H9 (cell line): ENCODE measurements at regions not wholly inside any gene's neighbourhood (a gene's known extent, or its start where the extent isn't known, plus 50 kb on each side); places are given as distances from the start of the nearest gene placed in this dataset.

Experiments used
- DNase-seq: peaks from one replicate; pipeline ENCODE4 v3.0.0-alpha.2; 2017
- H2AFZ ChIP-seq: one replicate; pipeline ENCODE4 v1.6.1; 2013; ENCODE audit warnings: mild to moderate bottlenecking, low read length, control low read depth, moderate library complexity
- H2AK5ac ChIP-seq: 2 replicates; pipeline ENCODE4 v1.6.1; 2013; ENCODE audit warnings: low read length, control low read depth, mixed read lengths; ENCODE audit not compliant: insufficient read length
- H2BK120ac ChIP-seq: one replicate; pipeline ENCODE4 v1.6.1; 2013; ENCODE audit warnings: low read depth, mild to moderate bottlenecking, low read length, control low read depth, inconsistent platforms; ENCODE audit not compliant: poor library complexity, severe bottlenecking
- H2BK12ac ChIP-seq: 2 replicates; pipeline ENCODE4 v1.6.1; 2013; ENCODE audit warnings: low read length, control low read depth, mixed read lengths, low read depth; ENCODE audit not compliant: insufficient read length
- H2BK15ac ChIP-seq: 2 replicates; pipeline ENCODE4 v1.6.1; 2013; ENCODE audit warnings: low read depth, low read length, control low read depth
- H2BK20ac ChIP-seq: one replicate; pipeline ENCODE4 v1.6.1; 2013; ENCODE audit warnings: low read depth, mild to moderate bottlenecking, low read length, control low read depth, inconsistent platforms; ENCODE audit not compliant: poor library complexity, severe bottlenecking
- H2BK5ac ChIP-seq: 2 replicates; pipeline ENCODE4 v1.6.1; 2013; ENCODE audit warnings: low read length, control low read depth, mixed read lengths; ENCODE audit not compliant: insufficient read length
- H3K14ac ChIP-seq: 2 replicates; pipeline ENCODE4 v1.6.1; 2013; ENCODE audit warnings: low read length, control low read depth; ENCODE audit not compliant: insufficient read depth
- H3K18ac ChIP-seq: 2 replicates; pipeline ENCODE4 v1.6.1; 2013; ENCODE audit warnings: low read depth, mild to moderate bottlenecking, mixed read lengths, low read length, control low read depth; ENCODE audit not compliant: insufficient read length
- H3K23ac ChIP-seq: 2 replicates; pipeline ENCODE4 v1.6.1; 2013; ENCODE audit warnings: low read length, control low read depth, mixed read lengths, low read depth; ENCODE audit not compliant: insufficient read length
- H3K23me2 ChIP-seq: 2 replicates; pipeline ENCODE4 v1.6.1; 2013; ENCODE audit warnings: low read depth, mild to moderate bottlenecking, mixed read lengths, low read length, control low read depth; ENCODE audit not compliant: insufficient read length, poor library complexity, severe bottlenecking
- H3K27ac ChIP-seq: 2 replicates; pipeline ENCODE4 v1.5.1; 2013; ENCODE audit warnings: low read length, control low read depth, mixed read lengths, low read depth; ENCODE audit not compliant: insufficient read length
- H3K27me3 ChIP-seq: 2 replicates; pipeline ENCODE4 v1.6.1; 2013; ENCODE audit warnings: low read length, control low read depth, inconsistent platforms; ENCODE audit not compliant: insufficient read depth
- H3K4ac ChIP-seq: 2 replicates; pipeline ENCODE4 v1.6.1; 2013; ENCODE audit warnings: low read depth, mild to moderate bottlenecking, control low read depth, inconsistent platforms, low read length, moderate library complexity
- H3K4me1 ChIP-seq: 2 replicates; pipeline ENCODE4 v1.6.1; 2013; ENCODE audit warnings: low read length, control low read depth, inconsistent platforms; ENCODE audit not compliant: insufficient read depth
- H3K4me2 ChIP-seq: 2 replicates; pipeline ENCODE4 v1.6.1; 2013; ENCODE audit warnings: low read length, control low read depth, mixed read lengths; ENCODE audit not compliant: insufficient read length, insufficient read depth
- H3K56ac ChIP-seq: 2 replicates; pipeline ENCODE4 v1.6.1; 2013; ENCODE audit warnings: low read depth, mild to moderate bottlenecking, mixed read lengths, low read length, control low read depth; ENCODE audit not compliant: insufficient read length
- H3K79me1 ChIP-seq: 2 replicates; pipeline ENCODE4 v1.6.1; 2013; ENCODE audit warnings: low read depth, mild to moderate bottlenecking, moderate library complexity, low read length, control low read depth, inconsistent platforms; ENCODE audit not compliant: insufficient read depth, poor library complexity, severe bottlenecking
- H3K79me2 ChIP-seq: 2 replicates; pipeline ENCODE4 v1.6.1; 2013; ENCODE audit warnings: low read length, control low read depth, inconsistent platforms; ENCODE audit not compliant: insufficient read depth
- H3K9ac ChIP-seq: 2 replicates; pipeline ENCODE4 v1.6.1; 2013; ENCODE audit warnings: low read length, control low read depth, mixed read lengths; ENCODE audit not compliant: insufficient read length; ENCODE audit errors: extremely low read depth
- H3K9me3 ChIP-seq: one replicate; pipeline ENCODE4 v1.6.1; 2013; ENCODE audit warnings: low read depth, low read length, inconsistent platforms; ENCODE audit not compliant: control insufficient read depth
- H3T11ph ChIP-seq: one replicate; pipeline ENCODE4 v1.6.1; 2013; ENCODE audit warnings: mild to moderate bottlenecking, low read length, control low read depth, inconsistent platforms
- H4K20me1 ChIP-seq: one replicate; pipeline ENCODE4 v1.6.1; 2013; ENCODE audit not compliant: control insufficient read depth, insufficient read length, insufficient read depth
- H4K5ac ChIP-seq: 2 replicates; pipeline ENCODE4 v1.6.1; 2013; ENCODE audit warnings: low read depth, mild to moderate bottlenecking, mixed read lengths, low read length, control low read depth; ENCODE audit not compliant: insufficient read length
- H4K8ac ChIP-seq: replicated peaks from 2 replicates; pipeline ENCODE4 v1.6.1; 2013; ENCODE audit warnings: low read length, control low read depth, mixed read lengths, low read depth; ENCODE audit not compliant: insufficient read length
- H4K91ac ChIP-seq: 2 replicates; pipeline ENCODE4 v1.6.1; 2013; ENCODE audit warnings: low read depth, mild to moderate bottlenecking, moderate library complexity, mixed read lengths, low read length, control low read depth; ENCODE audit not compliant: insufficient read length
- H3K27ac Mint-ChIP-seq, 3 experiments: 2 replicates in 2 of 3; 3 replicates in 1 of 3; pipeline ENCODE4 v1.8.0; 2020 to 2021; ENCODE audit warnings: mixed read lengths in 3 of 3, mild to moderate bottlenecking in 1 of 3, moderate library complexity in 1 of 3
- H3K27me3 Mint-ChIP-seq: 2 replicates; pipeline ENCODE4 v1.8.0; 2021; ENCODE audit warnings: low read depth, mild to moderate bottlenecking, moderate library complexity, mixed read lengths
- H3K36me3 Mint-ChIP-seq, 3 experiments: 2 replicates in 2 of 3; 3 replicates in 1 of 3; pipeline ENCODE4 v1.8.0; 2020 to 2021; ENCODE audit warnings: low read depth in 3 of 3, mixed read lengths in 3 of 3; ENCODE audit not compliant: insufficient read depth in 1 of 3
- H3K4me1 Mint-ChIP-seq, 2 experiments: 2 replicates each; pipeline ENCODE4 v1.8.0; 2020; ENCODE audit warnings: mixed read lengths in 2 of 2
- H3K4me3 Mint-ChIP-seq, 2 experiments: 2 replicates in 1 of 2; 3 replicates in 1 of 2; pipeline ENCODE4 v1.8.0; 2020 to 2021; ENCODE audit warnings: mild to moderate bottlenecking in 2 of 2, mixed read lengths in 2 of 2, moderate library complexity in 1 of 2
- H3K9me3 Mint-ChIP-seq, 2 experiments: 2 replicates in 1 of 2; 3 replicates in 1 of 2; pipeline ENCODE4 v1.8.0; 2020; ENCODE audit warnings: mild to moderate bottlenecking in 2 of 2, mixed read lengths in 2 of 2, moderate library complexity in 1 of 2
- TF ChIP-seq, protein P1 (sequence below): fragments of 200-600 bp; sonication (generic); conservative IDR thresholded peaks from 3 replicates; pipeline ENCODE4 v1.8.0; 2021; ENCODE audit warnings: antibody characterized with exemption, mild to moderate bottlenecking

DNA sequence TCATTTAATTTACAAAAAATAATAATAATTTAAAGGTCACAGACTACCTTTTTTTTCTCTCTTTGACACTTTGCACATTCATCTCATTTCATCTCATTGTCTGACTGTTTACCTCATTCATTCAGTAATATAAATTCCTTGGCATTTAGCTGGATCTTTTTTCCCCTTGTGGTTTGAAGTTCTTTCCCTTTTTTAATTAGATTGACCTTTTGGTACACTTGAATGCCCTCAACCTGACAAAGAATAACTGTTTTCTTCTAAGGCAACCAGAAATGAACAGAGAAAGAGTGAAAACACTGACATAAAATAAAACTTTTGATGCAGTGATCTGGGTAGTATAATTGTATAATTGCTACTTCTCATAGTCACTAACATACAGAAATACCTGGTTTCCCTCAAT is 774.9 kb upstream of the NOVA1 start:
- Histone ChIP-seq H2BK15ac (no peak overlapping the region), H2BK5ac (no peak overlapping the region), H3K79me1 (no peaks in the 10 kb centered on the region), H2BK120ac (no peak overlapping the region), H3T11ph (no peak overlapping the region), H3K9ac (no peak overlapping the region), H2AFZ (no peak overlapping the region), H3K79me2 (no peaks in the 10 kb centered on the region), H4K8ac (no peak overlapping the region), H3K9me3 (no peaks in the 10 kb centered on the region), H2BK12ac (no peak overlapping the region), H3K14ac (no peak overlapping the region), H3K23ac (no peak overlapping the region), H2BK20ac (no peak overlapping the region), H2AK5ac (no peak overlapping the region), H3K56ac (no peak overlapping the region), H3K27me3 (no peaks in the 10 kb centered on the region), H3K27ac (no peak overlapping the region), H4K91ac (no peak overlapping the region), H3K4me2 (no peak overlapping the region), H3K4me1 (no peaks in the 10 kb centered on the region), H4K20me1 (no peaks in the 10 kb centered on the region), H3K4ac (no peak overlapping the region), H4K5ac (no peak overlapping the region), H3K23me2 (no peaks in the 10 kb centered on the region), H3K18ac (no peak overlapping the region)
- TF ChIP-seq, protein P1, sequence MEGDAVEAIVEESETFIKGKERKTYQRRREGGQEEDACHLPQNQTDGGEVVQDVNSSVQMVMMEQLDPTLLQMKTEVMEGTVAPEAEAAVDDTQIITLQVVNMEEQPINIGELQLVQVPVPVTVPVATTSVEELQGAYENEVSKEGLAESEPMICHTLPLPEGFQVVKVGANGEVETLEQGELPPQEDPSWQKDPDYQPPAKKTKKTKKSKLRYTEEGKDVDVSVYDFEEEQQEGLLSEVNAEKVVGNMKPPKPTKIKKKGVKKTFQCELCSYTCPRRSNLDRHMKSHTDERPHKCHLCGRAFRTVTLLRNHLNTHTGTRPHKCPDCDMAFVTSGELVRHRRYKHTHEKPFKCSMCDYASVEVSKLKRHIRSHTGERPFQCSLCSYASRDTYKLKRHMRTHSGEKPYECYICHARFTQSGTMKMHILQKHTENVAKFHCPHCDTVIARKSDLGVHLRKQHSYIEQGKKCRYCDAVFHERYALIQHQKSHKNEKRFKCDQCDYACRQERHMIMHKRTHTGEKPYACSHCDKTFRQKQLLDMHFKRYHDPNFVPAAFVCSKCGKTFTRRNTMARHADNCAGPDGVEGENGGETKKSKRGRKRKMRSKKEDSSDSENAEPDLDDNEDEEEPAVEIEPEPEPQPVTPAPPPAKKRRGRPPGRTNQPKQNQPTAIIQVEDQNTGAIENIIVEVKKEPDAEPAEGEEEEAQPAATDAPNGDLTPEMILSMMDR = no peak
- peaks cover 0 to 3% of the 10 kb centered on the region in 2 experiments; a peak in 2 of 5 replicates for H3K9me3 Mint-ChIP-seq
- no peak overlapping the region for H3K27ac Mint-ChIP-seq
- 0 out of 7 replicates have a peak, but pooled peaks cover 0 to 2% (median 0%) of the 10 kb centered on the region in 3 experiments for H3K36me3 Mint-ChIP-seq
- no peaks in the 10 kb centered on the region for H3K4me1 Mint-ChIP-seq
- no peaks in the 10 kb centered on the region for H3K27me3 Mint-ChIP-seq
- H3K4me3 Mint-ChIP-seq = no peak overlapping the region
- no peak for DNase-seq
